Neutrophil (primary cell): ENCODE measurements at regions not wholly inside any gene's neighbourhood (a gene's known extent, or its start where the extent isn't known, plus 50 kb on each side); places are given as distances from the start of the nearest gene placed in this dataset.

Experiments
- H3K27ac ChIP-seq: fragments of 200-600 bp; sonication (generic); 2 replicates; pipeline ENCODE4 v1.5.1; 2016; ENCODE audit warnings: mild to moderate bottlenecking, moderate library complexity
- H3K27me3 ChIP-seq: fragments of 200-600 bp; sonication (generic); 2 replicates; pipeline ENCODE4 v1.6.0; 2016; ENCODE audit warnings: mild to moderate bottlenecking
- H3K36me3 ChIP-seq: fragments of 200-600 bp; sonication (generic); 2 replicates; pipeline ENCODE4 v1.5.1; 2017
- H3K4me1 ChIP-seq, 2 experiments: fragments of 200-600 bp in 1 of 2; sonication (generic) in 1 of 2; 1 replicate in 1 of 2; 2 replicates in 1 of 2; pipeline versions ENCODE4 v1.5.1 to v1.6.1; 2013 to 2016; ENCODE audit warnings: low read depth in 1 of 2, low read length in 1 of 2, mild to moderate bottlenecking in 1 of 2, moderate library complexity in 1 of 2; ENCODE audit not compliant: control insufficient read depth in 1 of 2, insufficient read depth in 1 of 2
- H3K4me3 ChIP-seq, 2 experiments: fragments of 200-600 bp in 1 of 2; sonication (generic) in 1 of 2; 1 replicate in 1 of 2; 2 replicates in 1 of 2; pipeline ENCODE4 v1.5.1; 2013 to 2016; ENCODE audit warnings: low read depth in 1 of 2, low read length in 1 of 2, mild to moderate bottlenecking in 1 of 2, moderate library complexity in 1 of 2
- H3K9me3 ChIP-seq: fragments of 200-600 bp; sonication (generic); 2 replicates; pipeline ENCODE4 v1.5.1; 2016
- TF ChIP-seq, protein P1 (sequence below): fragments of 200-600 bp; sonication (generic); IDR thresholded peaks from 2 replicates; pipeline ENCODE4 v1.5.1; 2016; ENCODE audit warnings: antibody characterized with exemption

DNA sequence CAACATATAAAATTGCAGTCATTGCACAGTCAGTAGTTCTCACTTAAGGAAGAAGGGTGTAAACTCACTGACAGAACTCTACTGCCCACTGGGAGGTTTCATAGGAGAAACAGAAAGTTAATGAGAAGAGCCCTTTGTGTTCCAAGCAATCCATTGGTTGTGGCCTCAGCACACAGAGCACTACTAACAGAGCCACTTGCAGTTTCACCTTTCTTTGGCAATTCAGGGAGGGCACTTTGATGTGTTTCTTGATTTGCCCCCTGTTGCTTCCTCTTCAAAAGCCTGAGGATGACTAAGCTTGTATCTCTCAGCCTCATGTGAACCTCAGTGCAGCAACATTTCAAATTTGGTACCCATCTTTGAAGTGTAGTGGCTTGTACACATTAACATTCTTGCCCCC lies 409.4 kb downstream of the DMRTA1 start:
- Histone ChIP-seq H3K4me1 (no peaks in the 10 kb centered on the region), H3K27ac (no peak overlapping the region), H3K36me3 (no peaks in the 10 kb centered on the region), H3K4me3 (no peak overlapping the region), H3K27me3 (no peaks in the 10 kb centered on the region), H3K9me3 (no peaks in the 10 kb centered on the region)
- TF ChIP-seq, protein P1, sequence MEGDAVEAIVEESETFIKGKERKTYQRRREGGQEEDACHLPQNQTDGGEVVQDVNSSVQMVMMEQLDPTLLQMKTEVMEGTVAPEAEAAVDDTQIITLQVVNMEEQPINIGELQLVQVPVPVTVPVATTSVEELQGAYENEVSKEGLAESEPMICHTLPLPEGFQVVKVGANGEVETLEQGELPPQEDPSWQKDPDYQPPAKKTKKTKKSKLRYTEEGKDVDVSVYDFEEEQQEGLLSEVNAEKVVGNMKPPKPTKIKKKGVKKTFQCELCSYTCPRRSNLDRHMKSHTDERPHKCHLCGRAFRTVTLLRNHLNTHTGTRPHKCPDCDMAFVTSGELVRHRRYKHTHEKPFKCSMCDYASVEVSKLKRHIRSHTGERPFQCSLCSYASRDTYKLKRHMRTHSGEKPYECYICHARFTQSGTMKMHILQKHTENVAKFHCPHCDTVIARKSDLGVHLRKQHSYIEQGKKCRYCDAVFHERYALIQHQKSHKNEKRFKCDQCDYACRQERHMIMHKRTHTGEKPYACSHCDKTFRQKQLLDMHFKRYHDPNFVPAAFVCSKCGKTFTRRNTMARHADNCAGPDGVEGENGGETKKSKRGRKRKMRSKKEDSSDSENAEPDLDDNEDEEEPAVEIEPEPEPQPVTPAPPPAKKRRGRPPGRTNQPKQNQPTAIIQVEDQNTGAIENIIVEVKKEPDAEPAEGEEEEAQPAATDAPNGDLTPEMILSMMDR, result no peak

DNA sequence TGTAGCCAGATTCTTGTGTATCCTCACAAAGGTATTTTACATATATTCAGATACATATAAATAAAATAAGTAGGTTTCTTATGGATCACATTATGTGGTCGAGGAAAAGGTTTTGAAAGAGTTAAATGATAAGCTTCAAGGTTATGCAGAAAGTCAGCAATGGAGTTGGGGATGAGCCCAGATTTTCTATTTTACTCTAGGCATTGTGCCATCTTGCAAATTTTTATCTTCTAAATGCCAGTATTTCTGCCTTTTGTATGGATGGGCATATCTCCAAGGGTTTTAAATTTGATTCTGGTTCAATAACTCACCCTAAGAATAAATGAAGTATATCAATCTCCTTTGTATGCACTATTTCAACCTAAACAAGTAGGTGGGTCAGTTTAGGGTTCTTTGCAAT lies 410.7 kb downstream of the DMRTA1 start:
- no peaks in the 10 kb centered on the region for H3K4me1 ChIP-seq
- H3K4me3 ChIP-seq, result no peak overlapping the region
- no peak overlapping the region for H3K27ac ChIP-seq
- no peaks in the 10 kb centered on the region for H3K9me3 ChIP-seq
- H3K27me3 ChIP-seq, result no peaks in the 10 kb centered on the region
- TF ChIP-seq, protein P1, result no peak
- no peaks in the 10 kb centered on the region for H3K36me3 ChIP-seq

DNA sequence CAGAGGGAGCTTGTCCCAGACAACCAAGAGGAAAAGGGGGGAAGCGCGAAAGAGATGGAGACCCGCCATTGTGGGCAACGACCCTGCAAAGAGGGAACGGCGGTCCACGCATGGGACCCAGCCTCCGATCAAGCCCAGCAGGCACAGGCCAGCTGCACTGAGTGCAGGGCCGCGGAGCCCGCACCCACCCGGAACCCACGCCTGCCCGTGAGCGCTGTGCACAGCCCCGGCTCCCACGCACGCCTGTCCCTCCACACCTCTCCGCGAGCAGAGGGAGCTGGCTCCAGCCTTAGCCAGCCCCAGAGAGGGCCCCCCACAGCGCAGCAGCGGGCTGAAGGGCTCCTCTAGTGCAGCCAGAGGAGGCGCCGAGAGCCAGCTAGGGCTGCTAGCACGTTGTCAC lies 416.5 kb downstream of the DMRTA1 start:
- TF ChIP-seq, protein P1, result no peak
- Histone ChIP-seq H3K4me3 (no peak overlapping the region), H3K9me3 (no peaks in the 10 kb centered on the region)

DNA sequence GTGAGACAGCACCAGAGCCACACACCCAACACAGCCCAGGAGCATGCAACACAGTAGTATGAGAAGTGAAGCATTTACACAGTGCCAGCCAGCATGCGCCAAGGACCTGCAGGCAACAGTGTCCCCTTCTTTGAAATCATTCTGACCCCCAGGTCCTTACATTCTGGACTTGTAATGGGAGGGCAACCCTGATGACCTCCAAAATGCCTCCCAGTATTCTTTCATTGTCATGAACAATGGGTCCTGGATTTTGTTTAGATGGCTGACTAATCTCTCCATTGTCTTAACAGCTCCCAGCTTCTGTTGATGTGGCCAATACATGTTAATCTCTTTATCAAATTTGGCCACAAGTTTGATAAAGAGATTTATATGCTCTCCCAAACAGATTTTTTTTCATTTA lies 417.1 kb downstream of the DMRTA1 start:
- no peaks in the 10 kb centered on the region for H3K27me3 ChIP-seq
- TF ChIP-seq, protein P1, result no peak
- H3K36me3 ChIP-seq, result no peaks in the 10 kb centered on the region
- no peak overlapping the region for H3K27ac ChIP-seq
- H3K9me3 ChIP-seq, result no peaks in the 10 kb centered on the region
- no peak overlapping the region for H3K4me3 ChIP-seq
- no peaks in the 10 kb centered on the region for H3K4me1 ChIP-seq

More for the DNA sequence above, 416.5 kb downstream of the DMRTA1 start:
- Histone ChIP-seq H3K27ac (no peak overlapping the region), H3K36me3 (no peaks in the 10 kb centered on the region), H3K4me1 (no peaks in the 10 kb centered on the region), H3K27me3 (no peaks in the 10 kb centered on the region)

DNA sequence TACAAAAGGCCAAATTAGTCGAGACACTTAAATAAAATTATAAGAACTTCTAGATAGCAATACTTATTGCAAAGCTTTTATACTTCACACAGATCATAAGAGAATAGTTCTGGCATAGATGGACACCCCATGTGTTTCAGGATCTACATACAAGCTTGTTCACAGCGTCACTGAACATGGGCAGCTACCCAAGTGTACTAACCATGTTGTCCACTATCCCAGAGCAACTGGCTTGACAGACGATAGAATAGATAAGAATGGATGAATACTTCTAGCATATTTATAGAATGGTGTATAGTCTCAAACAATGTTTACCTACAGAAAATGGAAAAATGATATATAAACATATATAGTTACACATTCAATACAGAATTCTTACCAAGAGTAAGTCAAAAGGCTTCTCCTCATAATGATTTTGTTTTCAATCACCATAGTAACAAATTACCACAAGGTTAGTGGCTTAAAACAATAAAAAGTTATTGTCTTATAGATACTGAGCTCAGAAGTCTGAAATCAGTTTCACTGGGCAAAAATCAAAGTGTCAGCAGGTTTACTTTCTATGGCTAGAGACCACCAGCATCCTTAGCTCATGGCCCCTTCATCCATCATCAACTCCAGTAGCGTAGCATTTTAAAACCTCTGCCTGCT lies 446.7 kb downstream of the DMRTA1 start:
- TF ChIP-seq, protein P1, result no peak
- no peaks in the 10 kb centered on the region for H3K4me1 ChIP-seq
- no peaks in the 10 kb centered on the region for H3K9me3 ChIP-seq
- H3K36me3 ChIP-seq, result no peaks in the 10 kb centered on the region
- no peak overlapping the region for H3K4me3 ChIP-seq
- no peaks in the 10 kb centered on the region for H3K27me3 ChIP-seq
- no peak overlapping the region for H3K27ac ChIP-seq
